Fibroblast of lung (primary cell): ENCODE measurements at regions not wholly inside any gene's neighbourhood (a gene's known extent, or its start where the extent isn't known, plus 50 kb on each side); places are given as distances from the start of the nearest gene placed in this dataset.

Source experiments
- DNase-seq, 2 donors: peaks; one replicate each; pipeline versions ENCODE4 v3.0.0 to v3.0.0-alpha.2; 2010; ENCODE audit warnings: low read depth in 2 of 2
- H2AFZ ChIP-seq: 2 replicates; pipeline ENCODE4 v1.5.1; 2012; ENCODE audit warnings: low read length, control low read depth, inconsistent platforms
- H3K27ac ChIP-seq: 2 replicates; pipeline ENCODE4 v1.5.1; 2011; ENCODE audit warnings: low read length, control low read depth; ENCODE audit not compliant: insufficient read depth
- H3K27me3 ChIP-seq: 2 replicates; pipeline ENCODE4 v1.5.1; 2011; ENCODE audit warnings: mild to moderate bottlenecking, low read length; ENCODE audit not compliant: control insufficient read depth, insufficient read depth
- H3K36me3 ChIP-seq: 2 replicates; pipeline ENCODE4 v1.5.1; 2011; ENCODE audit warnings: low read length; ENCODE audit not compliant: control insufficient read depth, insufficient read depth
- H3K4me1 ChIP-seq: 2 replicates; pipeline ENCODE4 v1.5.1; 2011; ENCODE audit warnings: low read length; ENCODE audit not compliant: control insufficient read depth, insufficient read depth; ENCODE audit errors: extremely low read depth
- H3K4me2 ChIP-seq: 2 replicates; pipeline ENCODE4 v1.5.1; 2011; ENCODE audit warnings: low read length, control low read depth; ENCODE audit not compliant: insufficient read depth; ENCODE audit errors: extremely low read depth
- H3K4me3 ChIP-seq, 4 experiments: fragments of 200-600 bp in 1 of 4; sonication (generic) in 1 of 4; replicated peaks in 1 of 4; 2 replicates each; pipeline ENCODE4 v1.5.1; 2011 to 2016; ENCODE audit warnings: low read length in 4 of 4, low read depth in 3 of 4, mild to moderate bottlenecking in 3 of 4, control low read depth in 2 of 4, inconsistent platforms in 1 of 4, mixed read lengths in 1 of 4; ENCODE audit not compliant: insufficient read depth in 1 of 4; ENCODE audit errors: control extremely low read depth in 1 of 4
- H3K79me2 ChIP-seq: 2 replicates; pipeline ENCODE4 v1.5.1; 2012; ENCODE audit warnings: mild to moderate bottlenecking, low read length, inconsistent platforms; ENCODE audit not compliant: control insufficient read depth, insufficient read depth
- H3K9ac ChIP-seq: 2 replicates; pipeline ENCODE4 v1.5.1; 2011; ENCODE audit warnings: mild to moderate bottlenecking, low read length, control low read depth; ENCODE audit not compliant: insufficient read depth
- H3K9me3 ChIP-seq: 2 replicates; pipeline ENCODE4 v1.5.1; 2012; ENCODE audit warnings: low read depth, low read length; ENCODE audit not compliant: control insufficient read depth, insufficient read depth
- H4K20me1 ChIP-seq: 2 replicates; pipeline ENCODE4 v1.5.1; 2011; ENCODE audit warnings: low read length; ENCODE audit not compliant: control insufficient read depth, insufficient read depth; ENCODE audit errors: extremely low read depth
- CTCF ChIP-seq, 2 donors: IDR thresholded peaks in 1 of 2; conservative IDR thresholded peaks in 1 of 2; 1 replicate in 1 of 2; 2 replicates in 1 of 2; pipeline ENCODE4 v1.5.1; 2011 to 2012; ENCODE audit warnings: low read length in 2 of 2, control low read depth in 1 of 2, inconsistent platforms in 1 of 2, low read depth in 1 of 2, mild to moderate bottlenecking in 1 of 2
- EZH2 ChIP-seq: IDR thresholded peaks from 2 replicates; pipeline ENCODE4 v1.5.1; 2012; ENCODE audit warnings: low read length, control low read depth, mild to moderate bottlenecking; ENCODE audit errors: missing control alignments

GRCh38 chr13:88461272-88462009 is 790.3 kb downstream of the SLITRK5 start:
- H3K9ac ChIP-seq, result no peak overlapping the region
- no peaks in the 10 kb centered on the region for H3K4me1 ChIP-seq
- DNase-seq, result no peak
- H3K36me3 ChIP-seq, result no peaks in the 10 kb centered on the region
- no peaks in the 10 kb centered on the region for H3K9me3 ChIP-seq
- H3K27me3 ChIP-seq, result no peaks in the 10 kb centered on the region
- no peak for TF ChIP-seq CTCF (conservative IDR thresholded peaks at IDR 0.05 in 1 of 2, IDR thresholded peaks at IDR 0.05 in 1 of 2; ENCODE audit: low read depth in 1 of 2, low read length in 2 of 2)
- no peak for TF ChIP-seq EZH2
- no peak overlapping the region for H3K4me3 ChIP-seq
- no peaks in the 10 kb centered on the region for H4K20me1 ChIP-seq
- H3K27ac ChIP-seq, result no peak overlapping the region
- H3K4me2 ChIP-seq, result no peak overlapping the region
- H2AFZ ChIP-seq, result no peak overlapping the region
- H3K79me2 ChIP-seq, result no peaks in the 10 kb centered on the region

- no peaks in the 10 kb centered on the region for H3K9me3 ChIP-seq
Measured at GRCh38 chr13:88464851-88465250, 793.7 kb downstream of the SLITRK5 start.

GRCh38 chr13:88472316-88472715 is 801.1 kb downstream of the SLITRK5 start:
- DNase-seq, result no peak
- Histone ChIP-seq H3K4me3 (no peak overlapping the region), H3K9me3 (no peaks in the 10 kb centered on the region), H3K79me2 (no peaks in the 10 kb centered on the region), H3K9ac (no peak overlapping the region), H3K36me3 (no peaks in the 10 kb centered on the region), H3K4me1 (no peaks in the 10 kb centered on the region), H3K27ac (no peak overlapping the region), H2AFZ (no peak overlapping the region), H4K20me1 (no peaks in the 10 kb centered on the region), H3K4me2 (no peak overlapping the region), H3K27me3 (no peaks in the 10 kb centered on the region)
- TF ChIP-seq CTCF (conservative IDR thresholded peaks at IDR 0.05 in 1 of 2, IDR thresholded peaks at IDR 0.05 in 1 of 2; ENCODE audit: low read depth in 1 of 2, low read length in 2 of 2) (no peak), EZH2 (no peak)

More at GRCh38 chr13:88464851-88465250, 793.7 kb downstream of the SLITRK5 start:
- Histone ChIP-seq H3K4me2 (no peak overlapping the region), H2AFZ (no peak overlapping the region), H3K9ac (no peak overlapping the region), H3K36me3 (no peaks in the 10 kb centered on the region), H3K4me1 (no peaks in the 10 kb centered on the region), H3K27me3 (no peaks in the 10 kb centered on the region), H3K27ac (no peak overlapping the region), H4K20me1 (no peaks in the 10 kb centered on the region), H3K4me3 (no peak overlapping the region), H3K79me2 (no peaks in the 10 kb centered on the region)
- no peak for DNase-seq
- no peak for TF ChIP-seq CTCF (conservative IDR thresholded peaks at IDR 0.05 in 1 of 2, IDR thresholded peaks at IDR 0.05 in 1 of 2; ENCODE audit: low read depth in 1 of 2, low read length in 2 of 2)
- no peak for TF ChIP-seq EZH2
